OCI-LY7 (cell line): ENCODE measurements at regions not wholly inside any gene's neighbourhood (a gene's known extent, or its start where the extent isn't known, plus 50 kb on each side); places are given as distances from the start of the nearest gene placed in this dataset.
"Not testable (repeated sequence)": the region's sequence is repeated elsewhere in the genome, so short reads cannot be mapped to it uniquely, and the experiment has no call there.

Source experiments
- BruUV-seq: library from RNA; stranded (reverse); fragments of 400-500 nt; replicated peaks from 2 replicates; lab custom pipeline; 2021; lab: Mats Ljungman, UMichigan
- CTCF ChIA-PET: fragments of 300-600 bp; sonication (Branson Sonifier 250); formaldehyde crosslinking; loops from one replicate; lab custom pipeline; 2022; ENCODE audit warnings: antibody characterized with exemption; ENCODE audit not compliant: unreplicated experiment; lab: Charles Lee
- POLR2A ChIA-PET: fragments of 300-600 bp; sonication (Branson Sonifier 250); formaldehyde crosslinking; loops from one replicate; lab custom pipeline; 2022; ENCODE audit warnings: antibody characterized with exemption; lab: Charles Lee
- DNase-seq: peaks from one replicate; pipeline ENCODE4 v3.0.0-alpha.2; 2015; ENCODE audit warnings: low spot score
- H2AFZ ChIP-seq: fragments of 200-600 bp; sonication (generic), shearing (Covaris generic); 2 replicates; pipeline ENCODE4 v1.6.1; 2014; ENCODE audit warnings: mild to moderate bottlenecking, antibody characterized with exemption, low read length, moderate library complexity
- H3K27ac ChIP-seq: fragments of 200-600 bp; sonication (generic); 2 replicates; pipeline ENCODE4 v1.5.1; 2014; ENCODE audit warnings: mixed run types, low read depth, mild to moderate bottlenecking, moderate library complexity, low read length, inconsistent platforms; ENCODE audit not compliant: poor library complexity, severe bottlenecking
- H3K36me3 ChIP-seq: fragments of 200-600 bp; sonication (generic); 2 replicates; pipeline ENCODE4 v1.6.1; 2014; ENCODE audit warnings: mild to moderate bottlenecking, antibody characterized with exemption, low read length, moderate library complexity, mixed read lengths; ENCODE audit not compliant: insufficient read depth
- H3K4me1 ChIP-seq: fragments of 200-600 bp; sonication (generic); 2 replicates; pipeline ENCODE4 v1.5.1; 2014; ENCODE audit warnings: mild to moderate bottlenecking, low read length; ENCODE audit not compliant: insufficient read depth, poor library complexity, severe bottlenecking
- H3K4me2 ChIP-seq: fragments of 200-600 bp; sonication (generic); 2 replicates; pipeline ENCODE4 v1.6.1; 2014; ENCODE audit warnings: mild to moderate bottlenecking, low read length
- H3K4me3 ChIP-seq: fragments of 200-600 bp; sonication (generic); 2 replicates; pipeline ENCODE4 v1.5.1; 2014; ENCODE audit warnings: mild to moderate bottlenecking, low read depth, low read length; ENCODE audit not compliant: poor library complexity, severe bottlenecking
- H3K79me2 ChIP-seq: fragments of 200-600 bp; sonication (generic); 2 replicates; pipeline ENCODE4 v1.6.1; 2016; ENCODE audit warnings: low read depth, mild to moderate bottlenecking, low read length, moderate library complexity, mixed read lengths; ENCODE audit not compliant: insufficient read depth
- H3K9me2 ChIP-seq: fragments of 200-600 bp; sonication (generic); 2 replicates; pipeline ENCODE4 v1.6.1; 2016; ENCODE audit warnings: mild to moderate bottlenecking, low read length, mixed read lengths; ENCODE audit not compliant: insufficient read depth
- H3K9me3 ChIP-seq: fragments of 200-600 bp; sonication (generic); 2 replicates; pipeline ENCODE4 v1.6.1; 2014; ENCODE audit warnings: mild to moderate bottlenecking, mixed run types, low read length, mixed read lengths
- H4K20me1 ChIP-seq: fragments of 200-600 bp; sonication (generic); 2 replicates; pipeline ENCODE4 v1.6.1; 2014; ENCODE audit warnings: mild to moderate bottlenecking, antibody characterized with exemption, low read length, moderate library complexity, mixed read lengths; ENCODE audit not compliant: insufficient read depth
- EZH2phosphoT487 ChIP-seq: fragments of 200-600 bp; sonication (generic); IDR thresholded peaks from 2 replicates; pipeline ENCODE4 v1.6.1; 2018; ENCODE audit warnings: low read depth, borderline replicate concordance, mild to moderate bottlenecking, mixed run types, antibody characterized with exemption, low read length, moderate library complexity, mixed read lengths
- intact Hi-C: fragments of 100-400 bp; cut with micrococcal nuclease; formaldehyde crosslinking; loops from one replicate; pipeline ENCODE4 v1.10.0; 2022; ENCODE audit not compliant: unreplicated experiment
- TF ChIP-seq, protein P1 (sequence below): fragments of 200-600 bp; sonication (generic); conservative IDR thresholded peaks from 2 replicates; pipeline ENCODE4 v1.5.1; 2014; ENCODE audit warnings: mild to moderate bottlenecking, antibody characterized with exemption, low read length, moderate library complexity, mixed read lengths

GRCh38 chr7:81053623-81054022 is 134.8 kb upstream of the SEMA3C start:
- Histone ChIP-seq H3K27ac (no peak overlapping the region), H3K4me1 (no peaks in the 10 kb centered on the region), H3K9me3 (no peaks in the 10 kb centered on the region), H3K9me2 (no peaks in the 10 kb centered on the region), H3K4me3 (no peak overlapping the region), H3K79me2 (no peaks in the 10 kb centered on the region), H2AFZ (no peak overlapping the region), H4K20me1 (no peaks in the 10 kb centered on the region), H3K4me2 (no peak overlapping the region), H3K36me3 (no peaks in the 10 kb centered on the region)
- DNase-seq, result no peak
- no peak for TF ChIP-seq EZH2phosphoT487
- TF ChIP-seq, protein P1, sequence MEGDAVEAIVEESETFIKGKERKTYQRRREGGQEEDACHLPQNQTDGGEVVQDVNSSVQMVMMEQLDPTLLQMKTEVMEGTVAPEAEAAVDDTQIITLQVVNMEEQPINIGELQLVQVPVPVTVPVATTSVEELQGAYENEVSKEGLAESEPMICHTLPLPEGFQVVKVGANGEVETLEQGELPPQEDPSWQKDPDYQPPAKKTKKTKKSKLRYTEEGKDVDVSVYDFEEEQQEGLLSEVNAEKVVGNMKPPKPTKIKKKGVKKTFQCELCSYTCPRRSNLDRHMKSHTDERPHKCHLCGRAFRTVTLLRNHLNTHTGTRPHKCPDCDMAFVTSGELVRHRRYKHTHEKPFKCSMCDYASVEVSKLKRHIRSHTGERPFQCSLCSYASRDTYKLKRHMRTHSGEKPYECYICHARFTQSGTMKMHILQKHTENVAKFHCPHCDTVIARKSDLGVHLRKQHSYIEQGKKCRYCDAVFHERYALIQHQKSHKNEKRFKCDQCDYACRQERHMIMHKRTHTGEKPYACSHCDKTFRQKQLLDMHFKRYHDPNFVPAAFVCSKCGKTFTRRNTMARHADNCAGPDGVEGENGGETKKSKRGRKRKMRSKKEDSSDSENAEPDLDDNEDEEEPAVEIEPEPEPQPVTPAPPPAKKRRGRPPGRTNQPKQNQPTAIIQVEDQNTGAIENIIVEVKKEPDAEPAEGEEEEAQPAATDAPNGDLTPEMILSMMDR, result no peak
- CTCF ChIA-PET, result no interaction called here
- BruUV-seq, result no TSS peak
- POLR2A ChIA-PET, result no interaction called here
- intact Hi-C loops, result no loop called here

GRCh38 chr7:81051811-81052413 is 133.1 kb upstream of the SEMA3C start:
- no peak overlapping the region for H3K27ac ChIP-seq
- H2AFZ ChIP-seq, result no peak overlapping the region
- intact Hi-C loops, result no loop called here
- H3K4me2 ChIP-seq, result no peak overlapping the region
- DNase-seq, result no peak
- no peak overlapping the region for H3K4me3 ChIP-seq
- no peak for TF ChIP-seq EZH2phosphoT487
- TF ChIP-seq, protein P1, result no peak
- no TSS peak for BruUV-seq
- no peaks in the 10 kb centered on the region for H3K79me2 ChIP-seq
- H4K20me1 ChIP-seq, result no peaks in the 10 kb centered on the region
- no peaks in the 10 kb centered on the region for H3K36me3 ChIP-seq
- H3K9me3 ChIP-seq, result no peaks in the 10 kb centered on the region
- no peaks in the 10 kb centered on the region for H3K9me2 ChIP-seq
- H3K4me1 ChIP-seq, result no peaks in the 10 kb centered on the region
- ChIA-PET POLR2A (interaction anchor here (0.8 kb wide), 1 partner anchor 48 kb away, joined by 3 read pairs; no protein-coding TSS in a partner anchor), CTCF (no interaction called here)

- intact Hi-C loops, result no loop called here
- POLR2A ChIA-PET, result interaction anchor here (0.6 kb wide), 1 partner anchor 24 kb away, joined by 4 read pairs; no protein-coding TSS in a partner anchor
- Histone ChIP-seq H3K27ac (no peak overlapping the region), H3K4me1 (no peaks in the 10 kb centered on the region), H4K20me1 (no peaks in the 10 kb centered on the region), H3K9me3 (no peaks in the 10 kb centered on the region), H3K9me2 (no peaks in the 10 kb centered on the region), H3K4me3 (no peak overlapping the region), H3K36me3 (no peaks in the 10 kb centered on the region), H3K4me2 (no peak overlapping the region), H3K79me2 (no peaks in the 10 kb centered on the region), H2AFZ (no peak overlapping the region)
- no peak for DNase-seq
- CTCF ChIA-PET, result no interaction called here
- no TSS peak for BruUV-seq
- no peak for TF ChIP-seq EZH2phosphoT487
- TF ChIP-seq, protein P1, result no peak
These were observed 126.7 kb upstream of the SEMA3C start for GRCh38 chr7:81045491-81046030.

DNA sequence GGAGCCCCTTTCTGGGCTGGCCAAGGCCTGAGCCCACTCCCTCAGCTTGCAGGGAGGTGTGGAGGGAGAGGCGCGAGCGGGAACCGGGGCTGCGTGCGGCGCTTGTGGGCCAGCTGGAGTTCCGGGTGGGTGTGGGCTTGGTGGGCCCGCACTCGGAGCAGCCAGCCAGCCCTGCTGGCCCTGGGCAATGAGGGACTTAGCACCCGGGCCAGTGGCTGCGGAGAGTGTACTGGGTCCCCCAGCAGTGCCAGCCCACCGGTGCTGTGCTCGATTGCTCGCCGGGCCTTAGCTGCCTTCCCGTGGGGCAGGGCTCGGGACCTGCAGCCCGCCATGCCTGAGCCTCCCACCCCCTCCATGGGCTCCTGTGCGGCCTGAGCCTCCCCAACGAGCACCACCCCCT is 123.8 kb upstream of the SEMA3C start:
- CTCF ChIA-PET, BruUV-seq, H3K27ac ChIP-seq, H3K4me3 ChIP-seq, intact Hi-C loops, H3K36me3 ChIP-seq, H3K4me1 ChIP-seq, H4K20me1 ChIP-seq, H2AFZ ChIP-seq, H3K9me3 ChIP-seq, H3K4me2 ChIP-seq, DNase-seq, H3K79me2 ChIP-seq, H3K9me2 ChIP-seq: not testable (repeated sequence)
- POLR2A ChIA-PET, result interaction anchor here (0.8 kb wide), 1 partner anchor 845 kb away, joined by 3 read pairs; no protein-coding TSS in a partner anchor
